ENCODE measurements at regions not wholly inside any gene's neighbourhood (a gene's known extent, or its start where the extent isn't known, plus 50 kb on each side); places are given as distances from the start of the nearest gene placed in this dataset.
"Not testable (repeated sequence)": the region's sequence is repeated elsewhere in the genome, so short reads cannot be mapped to it uniquely, and the experiment has no call there.

DNA sequence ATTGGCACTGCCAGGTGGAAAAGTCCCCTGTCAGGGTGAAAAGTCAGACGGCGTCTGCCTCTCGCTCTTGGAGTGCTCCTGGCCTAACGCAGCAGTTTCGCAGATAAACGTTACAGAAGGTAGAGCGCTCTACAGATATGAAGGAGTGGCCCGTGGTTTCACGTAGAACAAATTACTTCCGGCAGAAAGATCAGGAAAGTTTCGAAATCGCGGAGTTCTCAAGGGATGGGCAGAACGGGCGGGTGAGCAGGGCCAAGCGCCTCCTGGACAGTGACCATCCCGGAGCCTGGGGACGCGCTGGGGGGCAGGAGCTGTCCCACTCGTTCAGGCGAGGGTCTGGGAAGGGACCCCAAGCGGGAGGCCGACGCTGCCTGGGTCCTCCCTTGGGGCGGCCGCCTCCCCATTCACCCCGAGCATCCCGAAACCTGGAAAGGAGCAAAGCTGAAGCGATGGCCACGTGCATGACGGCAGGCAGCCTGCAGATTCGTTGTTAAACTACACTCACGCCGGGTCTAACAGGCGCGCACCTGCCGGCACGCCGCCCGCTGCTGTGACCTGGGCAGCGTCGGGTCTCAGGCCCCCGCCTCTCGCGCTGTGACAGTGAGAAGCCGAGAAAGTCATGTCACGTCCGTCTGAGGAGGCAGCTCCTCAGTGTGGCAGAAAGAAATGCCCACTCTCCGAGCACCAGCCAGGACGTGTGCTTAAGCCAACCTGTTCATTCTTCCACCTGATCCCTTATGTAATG is 122.9 kb upstream of the SALL3 start:
- no peak for DNase-seq (ENCODE audit: low read depth)

DNA sequence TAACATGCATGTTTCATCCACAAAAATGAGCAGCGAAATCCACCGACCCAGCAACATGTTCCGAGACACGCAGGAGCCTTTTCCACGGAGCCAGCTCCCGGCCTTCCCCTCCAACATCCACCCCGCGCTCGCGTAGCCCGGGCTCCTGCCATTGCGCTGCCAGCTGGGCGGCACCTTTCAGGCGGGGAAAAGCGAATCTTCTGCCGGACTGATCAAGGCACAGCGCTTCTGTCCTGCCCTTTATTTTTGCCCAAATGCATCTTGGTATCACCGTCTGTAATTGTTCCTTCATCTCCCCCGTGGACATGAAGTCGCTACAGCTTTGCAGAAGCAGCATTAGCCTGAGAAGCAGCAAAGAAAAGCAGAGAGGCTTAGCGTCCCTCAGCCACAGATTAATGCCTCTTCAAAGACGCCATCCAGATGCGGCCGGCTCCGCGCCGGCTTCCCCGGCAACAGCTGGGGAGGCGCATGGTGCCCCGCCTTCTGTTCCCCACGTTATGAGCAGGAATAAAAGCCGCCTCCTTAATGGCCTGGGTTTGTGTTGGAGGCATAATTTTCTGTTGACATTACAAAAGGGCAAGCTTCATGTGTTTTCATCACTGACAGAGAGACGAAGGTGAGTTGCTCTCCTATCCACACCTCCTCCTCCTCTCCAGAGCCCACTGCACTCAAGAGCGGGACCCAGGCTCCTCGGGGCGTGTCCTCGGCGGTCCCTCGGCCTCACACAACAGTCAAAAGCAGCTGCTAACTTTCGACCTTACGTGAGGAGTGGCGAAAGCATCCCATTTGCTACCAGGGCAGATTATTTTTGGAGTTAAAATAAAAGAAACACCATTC is 122.1 kb upstream of the SALL3 start:
- DNase-seq (ENCODE audit: low read depth): no peak

DNA sequence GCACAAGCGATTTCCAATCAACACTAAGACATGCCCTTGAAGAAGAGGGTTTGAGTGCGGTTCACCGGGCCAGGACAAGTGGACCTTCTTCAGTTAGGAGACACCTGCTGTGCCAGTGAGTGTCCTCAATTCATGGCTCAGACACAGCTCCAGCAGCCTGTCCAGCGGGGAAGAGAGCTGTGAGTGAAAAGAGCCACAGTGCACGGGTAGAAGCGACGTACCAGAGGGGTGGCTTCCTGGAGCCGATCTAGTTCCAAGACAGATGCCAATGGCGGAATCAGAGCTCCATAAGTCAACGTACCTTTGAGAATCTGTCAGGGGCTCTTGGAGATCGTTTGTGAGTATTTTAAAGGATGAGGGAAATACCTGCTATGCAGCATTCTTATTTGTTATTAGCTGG is 119.9 kb upstream of the SALL3 start:
- DNase-seq (ENCODE audit: low read depth): no peak

DNA sequence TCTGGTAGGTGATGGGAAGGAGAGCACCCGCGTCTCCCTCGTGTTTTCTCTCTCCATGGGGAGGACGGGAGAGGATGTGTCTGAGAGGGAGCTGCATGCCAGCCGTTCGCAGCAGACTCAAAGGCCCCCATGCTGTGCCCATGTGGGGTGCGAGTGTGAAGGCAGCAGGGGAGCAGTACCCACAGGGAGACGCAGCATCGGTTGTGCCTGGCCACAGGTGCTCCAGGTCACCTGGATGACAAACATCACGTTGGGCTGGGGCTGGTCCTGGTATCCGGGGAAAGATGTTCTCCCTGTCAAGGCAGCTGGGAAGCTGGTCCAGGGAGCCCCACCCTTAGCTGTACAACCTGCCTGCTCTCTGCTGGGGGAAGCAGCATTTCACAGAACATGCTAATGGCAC is 119.5 kb upstream of the SALL3 start:
- DNase-seq (ENCODE audit: low read depth): no peak

DNA sequence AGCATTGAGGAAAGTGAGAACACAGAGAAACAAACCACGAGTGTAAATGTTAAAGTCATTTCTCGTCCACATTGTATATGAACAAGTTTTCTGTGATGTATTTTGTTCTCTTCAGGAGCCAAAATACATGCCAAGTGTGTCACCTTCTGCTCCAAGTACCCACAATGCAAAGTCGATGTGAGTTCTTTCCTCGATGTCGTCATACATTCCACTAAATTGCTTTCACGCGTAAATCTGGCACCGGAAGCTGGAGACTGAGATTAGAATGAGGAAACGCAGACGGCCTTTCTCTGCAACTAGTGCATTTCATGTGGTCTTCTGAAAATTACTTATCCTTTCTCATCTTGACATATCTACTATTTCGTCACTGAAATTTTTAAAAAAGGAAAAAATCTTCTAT is 118.5 kb upstream of the SALL3 start:
- DNase-seq (ENCODE audit: low read depth): no peak

DNA sequence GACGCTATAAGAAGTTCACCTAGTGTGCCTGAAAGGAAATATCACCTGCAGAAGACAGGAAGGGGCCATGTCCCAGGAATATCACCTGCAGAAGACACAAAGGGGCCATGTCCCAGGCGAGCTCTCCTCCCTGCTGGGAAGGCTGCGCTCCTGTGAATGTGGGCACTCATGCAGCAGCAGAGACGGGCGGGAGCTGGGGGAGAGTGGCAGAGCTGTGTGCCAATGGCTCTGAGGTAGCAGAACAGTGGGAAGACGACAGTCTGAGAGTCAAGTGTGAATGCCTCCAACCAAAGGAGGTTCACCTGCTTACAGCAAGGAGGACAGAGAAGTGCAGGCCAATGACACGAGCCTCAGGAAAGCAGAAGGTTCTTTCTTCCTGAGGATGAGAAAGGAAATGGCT is 117.9 kb upstream of the SALL3 start:
- no peak for DNase-seq (ENCODE audit: low read depth)

DNA sequence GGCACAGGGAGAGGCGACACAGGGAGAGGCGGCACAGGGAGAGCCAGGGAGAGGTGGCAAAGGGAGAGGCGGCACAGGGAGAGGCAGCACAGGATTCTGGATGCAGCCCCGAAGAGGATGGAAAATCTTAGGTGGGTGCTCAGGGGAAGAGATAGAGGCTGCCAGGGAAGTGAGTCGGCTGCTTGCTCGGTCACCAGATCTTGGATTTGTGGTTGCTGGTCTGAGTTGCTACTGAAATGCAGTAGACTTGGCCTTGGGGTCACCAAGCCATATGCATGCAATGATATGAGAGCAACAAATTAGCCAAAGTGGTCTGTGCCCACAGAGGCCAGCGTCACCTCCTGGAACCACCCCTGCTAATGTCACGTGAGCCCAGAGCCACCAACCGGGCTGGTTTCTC is 117.2 kb upstream of the SALL3 start:
- no peak for DNase-seq (ENCODE audit: low read depth)

DNA sequence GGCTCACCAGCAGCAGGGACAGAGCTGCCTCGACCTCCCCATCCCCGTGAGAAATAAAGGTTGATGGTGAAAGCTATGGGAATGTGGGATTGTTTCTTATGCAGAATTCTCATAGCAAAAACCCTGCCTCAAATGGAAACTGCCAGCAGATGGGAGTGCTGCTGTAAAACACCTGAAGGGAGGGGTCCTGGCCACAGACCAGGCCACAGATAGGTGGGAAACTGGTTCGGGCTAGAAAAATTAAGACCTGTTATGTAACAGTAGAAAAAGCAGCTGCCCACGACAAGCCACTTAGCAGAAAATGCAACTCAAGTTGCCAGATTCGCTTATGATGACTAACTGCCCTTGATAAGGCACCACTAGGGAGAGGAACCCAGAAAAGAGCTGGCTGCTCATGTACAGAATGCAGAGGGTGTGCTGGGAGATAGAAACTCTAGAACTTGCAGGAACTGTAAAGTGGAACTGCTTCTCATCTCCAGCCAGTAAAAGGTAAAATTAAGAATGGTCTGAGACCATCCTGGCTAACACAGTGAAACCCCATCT is 114.5 kb upstream of the SALL3 start:
- no peak for DNase-seq (ENCODE audit: low read depth)

DNA sequence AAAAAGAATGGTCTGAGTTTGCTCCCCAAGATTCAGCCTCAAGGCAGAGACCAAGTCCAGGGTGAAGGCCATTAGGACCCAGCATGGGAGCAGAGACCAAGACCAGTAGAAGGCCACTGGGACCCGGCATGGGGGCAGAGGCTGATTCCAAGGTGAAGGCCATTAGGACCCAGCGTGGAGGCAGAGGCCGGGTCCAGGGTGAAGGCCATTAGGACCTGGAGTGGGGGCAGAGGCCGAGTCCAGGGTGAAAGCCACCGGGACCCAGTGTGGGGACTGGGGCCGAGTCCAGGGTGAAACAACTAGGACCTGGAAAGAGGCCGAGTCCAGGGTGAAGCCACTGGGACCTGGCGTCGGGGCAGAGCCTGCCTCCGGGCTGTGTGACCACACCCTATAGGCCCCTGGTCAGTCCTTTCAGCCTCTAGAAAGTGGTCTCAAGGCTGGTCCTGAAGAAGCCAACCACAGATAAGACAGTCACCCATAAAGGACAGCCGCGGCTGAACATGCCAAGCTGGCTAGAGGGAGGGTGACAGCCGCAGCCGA is 113.8 kb upstream of the SALL3 start:
- no peak for DNase-seq (ENCODE audit: low read depth)

DNA sequence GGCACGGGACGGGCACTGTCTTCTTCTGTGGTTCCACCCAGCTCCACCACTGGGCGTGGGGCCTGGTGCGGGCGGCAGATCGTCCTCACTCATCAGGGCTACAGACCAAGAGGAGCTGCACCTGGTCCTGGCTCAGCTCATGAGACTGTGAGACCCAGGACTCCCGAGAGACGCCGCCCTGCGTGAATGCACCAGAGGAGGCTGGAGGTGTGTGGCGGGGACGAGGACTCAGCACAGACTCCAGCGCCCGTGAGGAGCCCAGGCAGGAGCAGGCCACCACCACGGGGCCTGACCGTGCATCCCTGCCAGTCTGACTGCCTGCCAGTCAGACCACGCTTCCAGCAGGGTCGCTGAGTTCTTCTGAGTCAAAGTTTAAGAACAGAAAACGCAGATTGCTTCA is 112.5 kb upstream of the SALL3 start:
- no peak for DNase-seq (ENCODE audit: low read depth)

DNA sequence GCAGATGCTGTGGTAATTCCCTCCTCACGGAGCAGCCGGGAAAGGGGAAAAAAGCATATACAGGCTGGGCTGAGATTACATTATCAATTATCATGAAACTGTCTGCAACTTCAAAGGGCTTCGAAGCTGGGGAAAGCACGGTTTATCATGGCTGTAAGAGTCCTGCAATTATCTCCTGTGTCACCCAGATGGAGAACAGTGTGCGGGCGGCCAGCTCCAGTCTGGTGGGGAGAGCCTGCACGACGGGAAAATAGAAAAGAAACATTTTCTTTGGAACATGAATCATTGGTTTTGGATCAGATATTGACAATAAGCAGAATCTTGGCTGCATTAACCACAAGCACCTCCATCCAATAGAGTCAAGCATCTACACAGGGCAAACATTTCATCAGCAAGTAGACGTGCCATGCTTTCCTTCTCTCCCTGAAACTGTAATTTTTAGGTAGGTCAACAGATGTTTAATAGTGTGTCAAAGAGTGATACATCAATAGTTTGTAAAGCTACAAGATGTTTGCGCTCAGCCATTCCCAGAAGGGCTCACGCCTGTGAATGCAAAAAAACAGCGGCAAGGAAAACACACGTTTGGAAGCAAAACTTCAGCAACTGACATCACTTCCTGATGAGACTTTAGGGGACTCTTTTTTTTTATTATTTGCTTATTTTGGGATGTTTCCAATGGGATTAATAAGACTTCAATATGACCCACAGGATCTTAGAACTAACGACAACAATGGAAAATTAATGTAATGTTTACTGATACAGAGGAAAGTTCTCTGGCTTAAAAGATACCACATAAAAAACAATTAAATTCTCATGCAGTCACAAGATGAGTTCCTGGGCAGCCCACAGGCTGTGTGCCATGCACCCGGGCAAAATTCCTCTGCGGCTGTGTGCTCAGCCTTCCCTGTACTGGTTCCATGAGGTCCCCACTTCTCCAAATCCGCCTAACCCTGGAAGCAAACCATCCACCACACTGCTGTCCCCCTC is 111.0 kb upstream of the SALL3 start:
- no peak for DNase-seq (ENCODE audit: low read depth)

DNA sequence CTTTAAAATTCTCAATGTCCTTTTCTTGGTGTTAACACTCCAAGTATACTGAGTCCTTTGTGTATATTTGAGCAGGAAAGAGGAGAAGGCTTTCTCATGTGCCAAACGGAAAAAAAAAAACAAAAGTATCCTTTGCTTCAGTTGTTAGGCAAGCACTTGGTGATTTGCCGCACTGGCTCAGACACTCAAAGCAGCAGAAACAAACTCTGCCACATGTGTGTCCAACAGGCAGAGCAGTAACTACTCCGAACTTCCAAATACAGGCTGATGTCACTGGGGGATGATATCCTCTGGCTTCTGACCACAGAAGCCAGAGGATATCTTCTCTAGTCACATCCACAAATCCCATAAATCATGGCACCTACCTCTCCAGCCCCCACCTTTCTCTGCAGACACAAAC is 108.0 kb upstream of the SALL3 start:
- no peak for DNase-seq (ENCODE audit: low read depth)

DNA sequence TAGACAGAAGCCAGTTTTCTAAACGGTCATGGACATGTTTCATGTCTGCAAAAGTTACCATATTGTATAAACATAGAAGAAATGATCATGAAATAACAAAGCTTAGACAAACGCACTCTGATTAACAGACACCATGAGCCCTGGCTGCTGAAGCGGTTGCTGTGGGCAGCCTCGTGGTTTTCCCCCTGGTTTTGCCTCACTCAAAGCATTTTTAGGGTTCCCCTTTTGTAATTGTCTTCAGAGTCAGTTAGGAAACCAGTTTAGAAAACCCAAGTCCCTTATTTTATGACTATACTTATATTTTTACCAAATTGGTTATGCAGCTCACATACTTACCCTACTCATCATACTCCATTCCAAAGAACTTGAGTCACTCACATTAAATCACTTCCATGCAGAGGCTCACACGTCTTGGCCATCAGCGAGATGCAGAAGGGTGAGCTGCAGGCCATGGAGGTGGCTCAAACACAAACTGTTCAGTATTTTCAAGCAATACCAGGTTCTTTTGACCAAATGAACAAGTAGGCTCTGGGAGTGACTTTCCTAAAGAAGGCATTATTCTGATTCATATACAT is 105.6 kb upstream of the SALL3 start:
- DNase-seq (ENCODE audit: low read depth): no peak

DNA sequence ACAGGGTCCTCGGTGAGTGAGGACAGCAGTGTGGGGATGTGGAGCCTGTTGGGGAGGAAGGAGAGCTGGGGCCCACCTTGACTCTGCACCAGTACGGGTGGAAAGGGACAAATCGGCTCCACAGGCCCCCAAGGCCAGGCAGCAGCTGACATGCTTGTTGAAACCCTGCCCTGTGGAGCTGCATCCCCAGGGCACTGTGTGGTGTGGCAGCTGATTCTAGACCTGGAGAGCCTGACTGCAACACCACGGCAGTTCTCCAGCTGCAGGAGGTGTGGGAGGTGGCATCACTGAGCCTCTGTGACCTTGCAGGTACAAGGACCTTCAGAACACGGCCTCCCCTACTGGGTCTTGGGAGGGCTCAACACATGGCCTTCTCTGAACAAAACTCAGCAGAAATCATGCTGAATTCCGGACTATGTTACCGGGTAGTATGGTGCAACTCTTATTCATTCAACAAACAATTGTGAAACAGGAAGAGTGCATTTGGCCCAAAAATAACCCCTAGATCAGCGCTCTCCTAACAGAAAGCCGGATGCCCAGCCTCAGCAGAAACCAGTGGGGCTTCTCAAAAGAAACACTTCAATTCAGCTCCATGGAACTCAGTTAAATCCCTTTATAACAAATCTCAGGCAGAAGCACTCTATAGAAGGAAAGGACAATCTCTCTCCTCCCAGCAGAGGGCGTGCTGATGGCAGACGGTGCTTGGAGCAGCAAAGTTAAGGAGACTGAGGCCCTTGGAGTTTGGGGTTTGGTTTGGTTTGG is 104.4 kb upstream of the SALL3 start:
- no peak for DNase-seq (ENCODE audit: low read depth)

DNA sequence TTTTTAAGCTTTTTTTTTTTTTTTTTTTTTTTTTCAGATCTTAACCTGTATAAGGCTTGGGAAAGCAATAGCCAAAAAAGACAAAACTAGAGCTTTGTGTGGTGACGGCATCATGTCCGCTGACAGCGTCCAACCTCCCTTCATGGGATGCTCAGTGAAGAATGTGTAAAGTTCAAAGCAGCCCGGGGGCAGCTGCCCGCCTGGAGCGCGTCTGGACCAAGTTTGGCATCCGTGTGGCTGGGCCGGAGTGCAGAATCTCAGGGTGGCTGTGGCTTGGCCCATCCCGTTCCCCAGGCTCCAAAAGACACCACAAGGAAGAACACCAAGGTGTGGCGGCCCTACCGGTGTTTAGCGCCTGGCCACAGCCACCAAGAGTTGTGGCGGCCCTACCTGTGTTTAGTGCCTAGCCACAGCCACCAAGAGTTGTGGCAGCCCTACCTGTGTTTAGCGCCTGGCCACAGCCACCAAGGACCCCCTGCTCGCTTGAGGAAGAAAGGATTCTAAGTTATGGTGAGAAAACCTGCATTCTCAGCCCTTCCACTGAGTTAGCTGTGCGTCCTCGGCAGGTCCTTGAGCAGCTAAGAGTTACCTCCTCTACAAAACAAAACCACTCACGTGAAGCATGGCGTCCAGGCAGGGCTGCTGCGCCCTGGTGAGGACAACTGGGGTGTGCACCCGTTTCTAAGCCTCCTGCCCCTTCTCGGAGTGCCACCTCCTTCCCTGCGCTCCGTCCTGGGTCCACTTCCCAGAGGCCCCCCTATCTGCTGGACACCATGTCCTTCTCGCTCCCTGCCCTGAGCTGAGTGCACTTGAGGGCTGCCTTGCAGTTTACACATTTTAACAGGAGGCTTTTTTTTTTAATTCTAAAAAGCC is 103.6 kb upstream of the SALL3 start:
- DNase-seq (ENCODE audit: low read depth): no peak

DNA sequence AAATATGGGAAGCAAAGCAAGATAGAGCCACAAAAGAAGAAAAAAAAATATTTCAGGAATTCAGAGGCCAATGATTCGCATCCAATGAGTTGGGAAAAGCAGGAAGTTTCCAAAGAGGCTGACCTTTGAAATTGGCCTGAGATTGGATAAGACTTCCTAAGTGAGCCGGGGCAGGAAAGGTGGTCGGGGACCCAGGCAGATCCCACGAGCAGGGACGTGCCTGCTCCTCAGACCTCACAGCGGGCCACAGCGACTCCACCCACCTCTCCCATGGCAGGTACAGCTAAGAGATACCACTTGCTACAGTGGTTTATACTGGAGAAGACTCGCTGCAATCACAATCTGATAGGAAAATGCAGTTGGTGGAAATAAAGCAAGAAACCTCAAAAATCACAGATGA is 102.8 kb upstream of the SALL3 start:
- no peak for DNase-seq (ENCODE audit: low read depth)

DNA sequence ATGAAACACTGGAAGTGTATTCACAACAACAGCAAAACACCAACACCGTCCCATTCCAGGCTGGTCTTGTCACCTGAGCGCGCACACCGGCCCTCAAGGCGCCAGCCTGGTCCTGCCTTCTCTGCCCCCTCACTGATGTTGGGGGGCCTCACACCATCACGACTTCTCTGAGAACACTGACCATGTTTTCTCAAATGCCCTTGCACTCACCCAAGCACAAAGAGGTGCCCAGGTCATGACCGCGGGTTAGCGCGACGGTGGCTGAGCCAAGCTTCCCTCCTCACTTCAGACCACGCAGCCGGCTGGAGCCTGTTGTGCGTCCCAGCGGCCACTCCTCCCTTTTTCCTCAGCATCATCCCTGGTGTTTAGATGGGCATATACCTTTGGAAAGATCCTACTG is 101.3 kb upstream of the SALL3 start:
- DNase-seq (ENCODE audit: low read depth): no peak

DNA sequence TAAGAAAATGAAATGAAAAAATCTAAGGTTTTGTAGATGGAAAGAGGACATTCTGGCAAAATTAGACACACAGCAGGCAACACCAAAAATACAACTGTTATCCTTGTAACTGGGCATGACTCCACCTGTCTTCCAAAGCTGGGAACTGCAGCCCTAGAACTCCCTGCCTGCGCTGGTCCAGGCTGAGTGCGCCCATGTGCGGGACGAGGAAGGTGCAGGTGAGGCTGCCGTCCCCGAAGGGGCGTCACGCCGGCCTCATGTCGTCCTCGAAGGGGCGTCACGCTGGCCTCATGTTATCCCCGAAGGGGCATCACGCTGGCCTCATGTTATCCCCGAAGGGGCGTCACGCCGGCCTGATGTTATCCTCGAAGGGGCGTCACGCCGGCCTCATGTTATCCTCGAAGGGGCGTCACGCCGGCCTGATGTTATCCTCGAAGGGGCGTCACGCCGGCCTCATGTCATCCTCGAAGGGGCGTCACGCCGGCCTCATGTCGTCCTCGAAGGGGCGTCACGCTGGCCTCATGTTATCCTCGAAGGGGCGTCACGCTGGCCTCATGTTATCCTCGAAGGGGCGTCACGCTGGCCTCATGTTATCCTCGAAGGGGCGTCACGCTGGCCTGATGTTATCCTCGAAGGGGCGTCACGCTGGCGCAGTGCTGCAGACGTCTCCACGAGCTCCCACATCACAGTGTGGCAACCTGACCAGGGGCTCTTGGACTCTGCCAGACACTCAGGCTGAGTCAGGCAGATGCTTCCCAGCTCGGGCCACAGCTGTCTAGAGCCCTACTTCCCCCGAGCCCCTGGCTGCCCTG is 100.3 kb upstream of the SALL3 start:
- not testable (repeated sequence) for DNase-seq (ENCODE audit: low read depth)

DNA sequence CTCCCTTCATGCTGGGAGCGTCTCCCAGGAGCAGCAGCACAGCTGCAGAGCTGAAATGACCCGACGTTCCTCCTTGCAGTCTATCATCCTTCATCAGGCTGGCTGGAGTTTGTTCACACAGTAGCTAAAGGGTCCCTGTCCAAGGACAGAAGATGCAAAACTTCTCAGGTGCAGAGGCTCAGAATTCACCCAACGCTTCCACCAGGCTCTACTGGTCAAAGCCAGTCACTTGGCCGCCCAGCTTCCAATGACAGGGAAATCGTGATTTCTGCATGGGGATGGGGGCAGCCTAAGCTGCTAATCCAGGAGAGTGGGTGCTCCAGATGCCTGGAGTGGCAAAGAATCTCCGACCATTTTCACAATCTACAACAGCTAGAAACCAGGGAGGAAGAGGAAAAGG is 97.0 kb upstream of the SALL3 start:
- no peak for DNase-seq (ENCODE audit: low read depth)

Measured in activated gamma-delta T cell treated with anti-CD3 and anti-CD28 coated beads, Interleukin-2, amount 50 U/mL, for 16 hours (primary cell).